H9 (cell line): ENCODE measurements at regions not wholly inside any gene's neighbourhood (a gene's known extent, or its start where the extent isn't known, plus 50 kb on each side); places are given as distances from the start of the nearest gene placed in this dataset.

Experiments used
- DNase-seq: peaks from one replicate; pipeline ENCODE4 v3.0.0-alpha.2; 2017
- H2AFZ ChIP-seq: one replicate; pipeline ENCODE4 v1.6.1; 2013; ENCODE audit warnings: mild to moderate bottlenecking, low read length, control low read depth, moderate library complexity
- H2AK5ac ChIP-seq: 2 replicates; pipeline ENCODE4 v1.6.1; 2013; ENCODE audit warnings: low read length, control low read depth, mixed read lengths; ENCODE audit not compliant: insufficient read length
- H2BK120ac ChIP-seq: one replicate; pipeline ENCODE4 v1.6.1; 2013; ENCODE audit warnings: low read depth, mild to moderate bottlenecking, low read length, control low read depth, inconsistent platforms; ENCODE audit not compliant: poor library complexity, severe bottlenecking
- H2BK12ac ChIP-seq: 2 replicates; pipeline ENCODE4 v1.6.1; 2013; ENCODE audit warnings: low read length, control low read depth, mixed read lengths, low read depth; ENCODE audit not compliant: insufficient read length
- H2BK15ac ChIP-seq: 2 replicates; pipeline ENCODE4 v1.6.1; 2013; ENCODE audit warnings: low read depth, low read length, control low read depth
- H2BK20ac ChIP-seq: one replicate; pipeline ENCODE4 v1.6.1; 2013; ENCODE audit warnings: low read depth, mild to moderate bottlenecking, low read length, control low read depth, inconsistent platforms; ENCODE audit not compliant: poor library complexity, severe bottlenecking
- H2BK5ac ChIP-seq: 2 replicates; pipeline ENCODE4 v1.6.1; 2013; ENCODE audit warnings: low read length, control low read depth, mixed read lengths; ENCODE audit not compliant: insufficient read length
- H3K14ac ChIP-seq: 2 replicates; pipeline ENCODE4 v1.6.1; 2013; ENCODE audit warnings: low read length, control low read depth; ENCODE audit not compliant: insufficient read depth
- H3K18ac ChIP-seq: 2 replicates; pipeline ENCODE4 v1.6.1; 2013; ENCODE audit warnings: low read depth, mild to moderate bottlenecking, mixed read lengths, low read length, control low read depth; ENCODE audit not compliant: insufficient read length
- H3K23ac ChIP-seq: 2 replicates; pipeline ENCODE4 v1.6.1; 2013; ENCODE audit warnings: low read length, control low read depth, mixed read lengths, low read depth; ENCODE audit not compliant: insufficient read length
- H3K23me2 ChIP-seq: 2 replicates; pipeline ENCODE4 v1.6.1; 2013; ENCODE audit warnings: low read depth, mild to moderate bottlenecking, mixed read lengths, low read length, control low read depth; ENCODE audit not compliant: insufficient read length, poor library complexity, severe bottlenecking
- H3K27ac ChIP-seq: 2 replicates; pipeline ENCODE4 v1.5.1; 2013; ENCODE audit warnings: low read length, control low read depth, mixed read lengths, low read depth; ENCODE audit not compliant: insufficient read length
- H3K27me3 ChIP-seq: 2 replicates; pipeline ENCODE4 v1.6.1; 2013; ENCODE audit warnings: low read length, control low read depth, inconsistent platforms; ENCODE audit not compliant: insufficient read depth
- H3K4ac ChIP-seq: 2 replicates; pipeline ENCODE4 v1.6.1; 2013; ENCODE audit warnings: low read depth, mild to moderate bottlenecking, control low read depth, inconsistent platforms, low read length, moderate library complexity
- H3K4me1 ChIP-seq: 2 replicates; pipeline ENCODE4 v1.6.1; 2013; ENCODE audit warnings: low read length, control low read depth, inconsistent platforms; ENCODE audit not compliant: insufficient read depth
- H3K4me2 ChIP-seq: 2 replicates; pipeline ENCODE4 v1.6.1; 2013; ENCODE audit warnings: low read length, control low read depth, mixed read lengths; ENCODE audit not compliant: insufficient read length, insufficient read depth
- H3K56ac ChIP-seq: 2 replicates; pipeline ENCODE4 v1.6.1; 2013; ENCODE audit warnings: low read depth, mild to moderate bottlenecking, mixed read lengths, low read length, control low read depth; ENCODE audit not compliant: insufficient read length
- H3K79me1 ChIP-seq: 2 replicates; pipeline ENCODE4 v1.6.1; 2013; ENCODE audit warnings: low read depth, mild to moderate bottlenecking, moderate library complexity, low read length, control low read depth, inconsistent platforms; ENCODE audit not compliant: insufficient read depth, poor library complexity, severe bottlenecking
- H3K79me2 ChIP-seq: 2 replicates; pipeline ENCODE4 v1.6.1; 2013; ENCODE audit warnings: low read length, control low read depth, inconsistent platforms; ENCODE audit not compliant: insufficient read depth
- H3K9ac ChIP-seq: 2 replicates; pipeline ENCODE4 v1.6.1; 2013; ENCODE audit warnings: low read length, control low read depth, mixed read lengths; ENCODE audit not compliant: insufficient read length; ENCODE audit errors: extremely low read depth
- H3K9me3 ChIP-seq: one replicate; pipeline ENCODE4 v1.6.1; 2013; ENCODE audit warnings: low read depth, low read length, inconsistent platforms; ENCODE audit not compliant: control insufficient read depth
- H3T11ph ChIP-seq: one replicate; pipeline ENCODE4 v1.6.1; 2013; ENCODE audit warnings: mild to moderate bottlenecking, low read length, control low read depth, inconsistent platforms
- H4K20me1 ChIP-seq: one replicate; pipeline ENCODE4 v1.6.1; 2013; ENCODE audit not compliant: control insufficient read depth, insufficient read length, insufficient read depth
- H4K5ac ChIP-seq: 2 replicates; pipeline ENCODE4 v1.6.1; 2013; ENCODE audit warnings: low read depth, mild to moderate bottlenecking, mixed read lengths, low read length, control low read depth; ENCODE audit not compliant: insufficient read length
- H4K8ac ChIP-seq: replicated peaks from 2 replicates; pipeline ENCODE4 v1.6.1; 2013; ENCODE audit warnings: low read length, control low read depth, mixed read lengths, low read depth; ENCODE audit not compliant: insufficient read length
- H4K91ac ChIP-seq: 2 replicates; pipeline ENCODE4 v1.6.1; 2013; ENCODE audit warnings: low read depth, mild to moderate bottlenecking, moderate library complexity, mixed read lengths, low read length, control low read depth; ENCODE audit not compliant: insufficient read length
- H3K27ac Mint-ChIP-seq, 3 experiments: 2 replicates in 2 of 3; 3 replicates in 1 of 3; pipeline ENCODE4 v1.8.0; 2020 to 2021; ENCODE audit warnings: mixed read lengths in 3 of 3, mild to moderate bottlenecking in 1 of 3, moderate library complexity in 1 of 3
- H3K27me3 Mint-ChIP-seq: 2 replicates; pipeline ENCODE4 v1.8.0; 2021; ENCODE audit warnings: low read depth, mild to moderate bottlenecking, moderate library complexity, mixed read lengths
- H3K36me3 Mint-ChIP-seq, 3 experiments: 2 replicates in 2 of 3; 3 replicates in 1 of 3; pipeline ENCODE4 v1.8.0; 2020 to 2021; ENCODE audit warnings: low read depth in 3 of 3, mixed read lengths in 3 of 3; ENCODE audit not compliant: insufficient read depth in 1 of 3
- H3K4me1 Mint-ChIP-seq, 2 experiments: 2 replicates each; pipeline ENCODE4 v1.8.0; 2020; ENCODE audit warnings: mixed read lengths in 2 of 2
- H3K4me3 Mint-ChIP-seq, 2 experiments: 2 replicates in 1 of 2; 3 replicates in 1 of 2; pipeline ENCODE4 v1.8.0; 2020 to 2021; ENCODE audit warnings: mild to moderate bottlenecking in 2 of 2, mixed read lengths in 2 of 2, moderate library complexity in 1 of 2
- H3K9me3 Mint-ChIP-seq, 2 experiments: 2 replicates in 1 of 2; 3 replicates in 1 of 2; pipeline ENCODE4 v1.8.0; 2020; ENCODE audit warnings: mild to moderate bottlenecking in 2 of 2, mixed read lengths in 2 of 2, moderate library complexity in 1 of 2
- WGBS: extraction: QIAGEN DNeasy Blood & Tissue Kit; methylation state at CpG from one replicate; pipeline ENCODE4 v1.1.7; 2013; ENCODE audit warnings: missing lambda C conversion rate, low lambda C conversion rate, mixed read lengths; ENCODE audit not compliant: insufficient read length; ENCODE audit errors: extremely low coverage; 5-methylcytosine and 5-hydroxymethylcytosine counted together
- TF ChIP-seq, protein P1 (sequence below): fragments of 200-600 bp; sonication (generic); conservative IDR thresholded peaks from 3 replicates; pipeline ENCODE4 v1.8.0; 2021; ENCODE audit warnings: antibody characterized with exemption, mild to moderate bottlenecking

DNA sequence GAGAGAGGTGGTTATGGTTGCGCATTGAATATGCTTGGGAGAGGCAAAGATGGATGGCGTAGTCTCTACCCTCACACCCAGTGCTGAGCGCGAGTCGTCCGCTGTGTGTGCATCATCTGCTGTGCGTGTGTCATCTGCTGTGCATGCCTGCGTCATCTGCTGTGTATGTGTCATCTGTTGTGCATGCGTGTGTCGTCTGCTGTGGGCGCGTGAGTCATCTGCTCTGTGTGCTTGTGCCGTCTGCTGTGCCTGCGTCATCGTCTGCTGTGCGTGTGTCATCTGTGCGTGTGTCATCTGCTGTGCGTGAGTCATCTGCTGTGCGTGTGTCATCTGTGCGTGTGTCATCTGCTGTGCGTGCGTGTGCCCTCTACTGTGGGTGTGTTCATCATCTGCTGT is 68.0 kb upstream of the IRX4 start:
- no peak overlapping the region for H3T11ph ChIP-seq
- no peak overlapping the region for H3K14ac ChIP-seq
- no peak overlapping the region for H3K56ac ChIP-seq
- H3K9me3 ChIP-seq: no peaks in the 10 kb centered on the region
- H4K8ac ChIP-seq: no peak overlapping the region
- H3K27me3 ChIP-seq: no peaks in the 10 kb centered on the region
- H3K4ac ChIP-seq: no peak overlapping the region
- H4K20me1 ChIP-seq: no peaks in the 10 kb centered on the region
- H3K23me2 ChIP-seq: no peaks in the 10 kb centered on the region
- no peak overlapping the region for H2BK12ac ChIP-seq
- H3K27ac Mint-ChIP-seq: no peak overlapping the region
- H3K36me3 Mint-ChIP-seq: peaks cover 0 to 2% (median 0%) of the 10 kb centered on the region in 3 experiments; a peak in 3 of 7 replicates
- H3K27ac ChIP-seq: no peak overlapping the region
- H3K4me3 Mint-ChIP-seq: no peak overlapping the region; a peak in 1 of 5 replicates
- H2BK120ac ChIP-seq: no peak overlapping the region
- WGBS: no CpG with 5 or more reads among the region's 22 CpGs
- no peak overlapping the region for H2AK5ac ChIP-seq
- H3K4me1 ChIP-seq: no peaks in the 10 kb centered on the region; the same call in 1 of the 2 replicates
- H3K79me2 ChIP-seq: no peaks in the 10 kb centered on the region
- no peak overlapping the region for H2BK20ac ChIP-seq
- no peak overlapping the region for H4K91ac ChIP-seq
- H3K9ac ChIP-seq: no peak overlapping the region
- H2BK15ac ChIP-seq: no peak overlapping the region
- H3K79me1 ChIP-seq: no peaks in the 10 kb centered on the region
- peaks cover 27% of the 10 kb centered on the region for H3K27me3 Mint-ChIP-seq
- DNase-seq: no peak
- H3K23ac ChIP-seq: no peak overlapping the region
- TF ChIP-seq, protein P1, sequence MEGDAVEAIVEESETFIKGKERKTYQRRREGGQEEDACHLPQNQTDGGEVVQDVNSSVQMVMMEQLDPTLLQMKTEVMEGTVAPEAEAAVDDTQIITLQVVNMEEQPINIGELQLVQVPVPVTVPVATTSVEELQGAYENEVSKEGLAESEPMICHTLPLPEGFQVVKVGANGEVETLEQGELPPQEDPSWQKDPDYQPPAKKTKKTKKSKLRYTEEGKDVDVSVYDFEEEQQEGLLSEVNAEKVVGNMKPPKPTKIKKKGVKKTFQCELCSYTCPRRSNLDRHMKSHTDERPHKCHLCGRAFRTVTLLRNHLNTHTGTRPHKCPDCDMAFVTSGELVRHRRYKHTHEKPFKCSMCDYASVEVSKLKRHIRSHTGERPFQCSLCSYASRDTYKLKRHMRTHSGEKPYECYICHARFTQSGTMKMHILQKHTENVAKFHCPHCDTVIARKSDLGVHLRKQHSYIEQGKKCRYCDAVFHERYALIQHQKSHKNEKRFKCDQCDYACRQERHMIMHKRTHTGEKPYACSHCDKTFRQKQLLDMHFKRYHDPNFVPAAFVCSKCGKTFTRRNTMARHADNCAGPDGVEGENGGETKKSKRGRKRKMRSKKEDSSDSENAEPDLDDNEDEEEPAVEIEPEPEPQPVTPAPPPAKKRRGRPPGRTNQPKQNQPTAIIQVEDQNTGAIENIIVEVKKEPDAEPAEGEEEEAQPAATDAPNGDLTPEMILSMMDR: no peak
- peaks cover 0 to 4% of the 10 kb centered on the region in 2 experiments; a peak in 1 of 5 replicates for H3K9me3 Mint-ChIP-seq
- H2BK5ac ChIP-seq: no peak overlapping the region
- no peak overlapping the region for H3K18ac ChIP-seq
- no peak overlapping the region for H4K5ac ChIP-seq
- no peak overlapping the region for H3K4me2 ChIP-seq
- peaks cover 28 to 36% of the 10 kb centered on the region in 2 experiments for H3K4me1 Mint-ChIP-seq
- H2AFZ ChIP-seq: no peak overlapping the region
